T47D (cell line): ENCODE measurements at regions not wholly inside any gene's neighbourhood (a gene's known extent, or its start where the extent isn't known, plus 50 kb on each side); places are given as distances from the start of the nearest gene placed in this dataset.

Source experiments
- DNase-seq, 2 experiments: peaks; one replicate each; pipeline versions ENCODE4 v3.0.0 to v3.0.0-alpha.2; 2011 to 2012; ENCODE audit warnings: low read depth in 1 of 2, low spot score in 1 of 2
- JUND ChIP-seq: IDR thresholded peaks from 2 replicates; pipeline ENCODE4 v1.6.1; 2012; ENCODE audit warnings: low read depth
- in situ Hi-C: cut with HindIII; loops from 2 replicates; pipeline ENCODE4 v1.10.0; 2016; ENCODE audit warnings: low sequenced_read_pairs, low pct_unique_long_range_greater_than_20kb

GRCh38 chr5:54861212-54861894 is 124.0 kb downstream of the ESM1 start:
- in situ Hi-C loops, result no loop called here
- TF ChIP-seq JUND, result no peak
- DNase-seq, result no peak

- in situ Hi-C loops, result no loop called here
- DNase-seq, result no peak
- TF ChIP-seq JUND, result no peak
Measured at GRCh38 chr5:54860321-54860720, 125.1 kb downstream of the ESM1 start.

GRCh38 chr5:54859316-54859715 is 126.1 kb downstream of the ESM1 start:
- no peak for TF ChIP-seq JUND
- DNase-seq, result no peak
- in situ Hi-C loops, result no loop called here

GRCh38 chr5:54854883-54855581 is 130.4 kb downstream of the ESM1 start:
- DNase-seq, result no peak
- no peak for TF ChIP-seq JUND
- in situ Hi-C loops, result no loop called here

GRCh38 chr5:54852007-54852406 is 133.4 kb downstream of the ESM1 start:
- TF ChIP-seq JUND, result no peak
- in situ Hi-C loops, result no loop called here
- DNase-seq, result no peak

DNA sequence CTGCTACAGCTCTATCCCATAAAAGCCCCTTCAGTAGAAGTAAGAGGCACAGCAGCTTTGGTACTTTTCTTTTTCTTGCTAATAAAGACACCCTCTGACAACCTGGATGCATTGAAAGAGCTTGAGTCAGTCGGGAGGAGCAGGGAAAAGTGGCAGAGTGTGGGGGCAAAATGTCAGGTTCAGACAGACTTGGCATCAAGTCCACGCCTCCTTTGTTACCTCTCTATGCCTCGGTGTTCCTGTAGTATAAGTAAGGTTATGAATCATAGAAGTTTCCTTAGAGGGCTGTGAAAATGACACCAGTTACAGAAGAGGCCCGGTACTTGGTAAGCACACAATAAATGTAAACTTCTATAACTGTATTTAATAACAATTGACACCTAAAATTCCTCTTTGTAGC is 133.9 kb downstream of the ESM1 start:
- TF ChIP-seq JUND, result no peak
- in situ Hi-C loops, result no loop called here
- no peak for DNase-seq

GRCh38 chr5:54848581-54848980 is 136.8 kb downstream of the ESM1 start:
- TF ChIP-seq JUND, result no peak
- DNase-seq, result no peak
- in situ Hi-C loops, result no loop called here

GRCh38 chr5:54845567-54845941 is 139.8 kb downstream of the ESM1 start:
- no peak for TF ChIP-seq JUND
- in situ Hi-C loops, result no loop called here
- DNase-seq, result no peak

- DNase-seq, result peak in 1 of 2 experiments; percentile 64
- in situ Hi-C loops, result no loop called here
- TF ChIP-seq JUND, result no peak
Measured at GRCh38 chr5:54844905-54845566, 140.4 kb downstream of the ESM1 start.

GRCh38 chr5:54844266-54844665 is 141.1 kb downstream of the ESM1 start:
- TF ChIP-seq JUND, result no peak

DNA sequence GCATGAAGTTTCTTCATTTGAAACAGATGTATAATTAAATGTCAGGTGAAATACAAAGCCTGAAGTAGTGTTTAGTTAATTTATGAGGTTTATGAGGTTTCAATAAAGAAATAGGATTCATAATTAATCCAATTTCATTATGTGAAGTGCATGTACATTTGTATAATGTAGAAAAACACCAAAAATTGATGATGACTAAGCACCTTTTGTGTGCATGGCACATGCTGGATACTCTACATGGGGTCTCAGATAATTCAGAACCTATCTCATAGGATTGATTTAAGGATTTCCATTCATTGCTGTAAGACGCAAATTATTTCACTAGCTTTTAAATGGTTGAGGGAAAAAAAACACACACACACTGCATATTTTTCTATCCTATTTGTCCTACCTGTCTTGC is 143.9 kb downstream of the ESM1 start:
- no peak for TF ChIP-seq JUND
- no peak for DNase-seq
- in situ Hi-C loops, result no loop called here

More at GRCh38 chr5:54844266-54844665, 141.1 kb downstream of the ESM1 start:
- no peak for DNase-seq
- in situ Hi-C loops, result no loop called here

DNA sequence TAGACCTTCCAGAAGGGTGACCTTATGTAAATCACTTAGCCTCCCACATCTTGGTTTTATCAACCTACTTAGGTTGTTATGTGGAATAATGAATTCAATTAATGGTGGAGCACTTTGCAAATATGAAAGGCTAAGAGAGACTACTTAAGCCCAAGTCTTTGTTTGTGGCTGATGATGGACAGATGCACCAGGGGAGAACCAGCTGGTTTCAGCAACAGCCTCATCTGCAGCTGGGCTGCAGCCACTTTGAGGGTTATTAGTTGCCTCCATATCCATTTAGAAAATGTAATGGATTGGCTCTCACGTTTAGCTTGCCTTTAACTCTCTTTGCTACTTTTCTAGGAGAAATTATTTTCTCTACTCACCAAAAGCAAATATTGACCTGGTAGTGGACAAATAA is 146.6 kb downstream of the ESM1 start:
- no peak for DNase-seq
- TF ChIP-seq JUND, result no peak
- in situ Hi-C loops, result no loop called here

DNA sequence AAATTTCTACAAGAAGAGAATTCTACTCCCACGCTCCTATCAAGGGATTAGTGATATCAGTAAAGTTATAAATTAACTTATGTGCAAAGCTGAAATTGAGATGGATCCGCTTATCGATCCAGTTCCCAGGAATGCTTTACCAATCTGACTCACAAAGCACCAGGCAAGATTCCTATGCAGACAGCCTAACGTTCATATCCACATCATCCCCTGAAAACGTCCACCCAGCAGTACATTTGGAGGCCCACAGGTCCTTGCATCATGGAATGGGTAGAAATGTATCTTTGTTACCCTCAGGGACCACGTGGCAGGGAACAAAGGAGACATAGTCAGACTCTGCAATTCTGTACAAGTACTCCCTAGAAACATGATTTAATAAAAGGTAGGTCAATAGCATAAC is 147.4 kb downstream of the ESM1 start:
- DNase-seq, result no peak
- in situ Hi-C loops, result no loop called here
- no peak for TF ChIP-seq JUND
